Mucosa of rectum (tissue), 2 donors: ENCODE measurements at regions not wholly inside any gene's neighbourhood (a gene's known extent, or its start where the extent isn't known, plus 50 kb on each side); places are given as distances from the start of the nearest gene placed in this dataset.

Experiments
- H3K27ac ChIP-seq, 2 donors: one replicate each; pipeline ENCODE4 v1.7.0; 2013; ENCODE audit warnings: inconsistent platforms in 2 of 2, low read depth in 2 of 2, low read length in 2 of 2
- H3K27me3 ChIP-seq, 2 donors: one replicate each; pipeline ENCODE4 v1.7.0; 2013; ENCODE audit warnings: low read length in 2 of 2; ENCODE audit not compliant: control insufficient read depth in 2 of 2, insufficient read depth in 2 of 2
- H3K36me3 ChIP-seq, 2 donors: one replicate each; pipeline ENCODE4 v1.7.0; 2013; ENCODE audit warnings: low read length in 2 of 2; ENCODE audit not compliant: control insufficient read depth in 2 of 2, insufficient read depth in 2 of 2
- H3K4me1 ChIP-seq, 2 donors: one replicate each; pipeline ENCODE4 v1.7.0; 2013; ENCODE audit warnings: low read length in 2 of 2, mild to moderate bottlenecking in 1 of 2; ENCODE audit not compliant: control insufficient read depth in 2 of 2, insufficient read depth in 2 of 2
- H3K4me3 ChIP-seq, 2 donors: one replicate each; pipeline ENCODE4 v1.7.0; 2013; ENCODE audit warnings: low read length in 2 of 2
- H3K9ac ChIP-seq, 2 donors: one replicate each; pipeline ENCODE4 v1.7.0; 2013; ENCODE audit warnings: low read length in 2 of 2, low read depth in 1 of 2, mild to moderate bottlenecking in 1 of 2
- H3K9me3 ChIP-seq, 2 donors: one replicate each; pipeline ENCODE4 v1.7.0; 2013; ENCODE audit warnings: low read length in 2 of 2; ENCODE audit not compliant: control insufficient read depth in 2 of 2
- donor health status: healthy.
- donor health status: Normal muscosa, but diverticular disease.

- Histone ChIP-seq H3K4me3 (no peak overlapping the region), H3K27ac (no peak overlapping the region)
Observed at GRCh38 chr6:12586721-12587480, 129.7 kb upstream of the PHACTR1 start.

GRCh38 chr6:12590901-12591300 lies 125.7 kb upstream of the PHACTR1 start:
- H3K36me3 ChIP-seq = no peaks in the 10 kb centered on the region
- H3K27ac ChIP-seq = no peak overlapping the region
- H3K27me3 ChIP-seq = no peaks in the 10 kb centered on the region
- H3K9me3 ChIP-seq = no peaks in the 10 kb centered on the region
- no peak overlapping the region for H3K9ac ChIP-seq
- no peak overlapping the region for H3K4me3 ChIP-seq
- H3K4me1 ChIP-seq = no peaks in the 10 kb centered on the region

More at GRCh38 chr6:12586721-12587480, 129.7 kb upstream of the PHACTR1 start:
- no peaks in the 10 kb centered on the region for H3K4me1 ChIP-seq
- no peaks in the 10 kb centered on the region for H3K27me3 ChIP-seq
- H3K9ac ChIP-seq = no peak overlapping the region
- no peaks in the 10 kb centered on the region for H3K9me3 ChIP-seq
- H3K36me3 ChIP-seq = no peaks in the 10 kb centered on the region

GRCh38 chr6:12592634-12593033 lies 123.9 kb upstream of the PHACTR1 start:
- Histone ChIP-seq H3K9me3 (no peaks in the 10 kb centered on the region), H3K9ac (no peak overlapping the region), H3K4me1 (no peaks in the 10 kb centered on the region), H3K36me3 (no peaks in the 10 kb centered on the region), H3K4me3 (no peak overlapping the region), H3K27ac (no peak overlapping the region), H3K27me3 (no peaks in the 10 kb centered on the region)

GRCh38 chr6:12593771-12594529 lies 122.6 kb upstream of the PHACTR1 start:
- Histone ChIP-seq H3K4me1 (no peaks in the 10 kb centered on the region), H3K4me3 (no peak overlapping the region), H3K9ac (no peak overlapping the region), H3K27me3 (no peaks in the 10 kb centered on the region), H3K9me3 (no peaks in the 10 kb centered on the region), H3K27ac (no peak overlapping the region), H3K36me3 (no peaks in the 10 kb centered on the region)

- no peak overlapping the region for H3K4me3 ChIP-seq
- no peaks in the 10 kb centered on the region for H3K36me3 ChIP-seq
- no peaks in the 10 kb centered on the region for H3K27me3 ChIP-seq
- no peak overlapping the region for H3K9ac ChIP-seq
- H3K9me3 ChIP-seq = no peaks in the 10 kb centered on the region
- H3K4me1 ChIP-seq = no peaks in the 10 kb centered on the region
- H3K27ac ChIP-seq = no peak overlapping the region
Observed at GRCh38 chr6:12594530-12594893, 122.1 kb upstream of the PHACTR1 start.

- Histone ChIP-seq H3K27ac (no peak overlapping the region), H3K36me3 (no peaks in the 10 kb centered on the region), H3K9me3 (no peaks in the 10 kb centered on the region), H3K27me3 (no peaks in the 10 kb centered on the region), H3K4me3 (no peak overlapping the region), H3K9ac (no peak overlapping the region), H3K4me1 (no peaks in the 10 kb centered on the region)
Observed at GRCh38 chr6:12595161-12595811, 121.3 kb upstream of the PHACTR1 start.

- Histone ChIP-seq H3K27me3 (no peaks in the 10 kb centered on the region), H3K9me3 (no peaks in the 10 kb centered on the region), H3K9ac (no peak overlapping the region), H3K4me1 (no peaks in the 10 kb centered on the region), H3K27ac (no peak overlapping the region), H3K4me3 (no peak overlapping the region), H3K36me3 (no peaks in the 10 kb centered on the region)
Observed at GRCh38 chr6:12596731-12597130, 119.8 kb upstream of the PHACTR1 start.

- no peak overlapping the region for H3K4me3 ChIP-seq
- no peaks in the 10 kb centered on the region for H3K27me3 ChIP-seq
- no peaks in the 10 kb centered on the region for H3K36me3 ChIP-seq
- H3K9me3 ChIP-seq = no peaks in the 10 kb centered on the region
- no peaks in the 10 kb centered on the region for H3K4me1 ChIP-seq
- no peak overlapping the region for H3K27ac ChIP-seq
- no peak overlapping the region for H3K9ac ChIP-seq
Observed at GRCh38 chr6:12598919-12599318, 117.6 kb upstream of the PHACTR1 start.

- Histone ChIP-seq H3K9me3 (no peaks in the 10 kb centered on the region), H3K36me3 (no peaks in the 10 kb centered on the region), H3K9ac (no peak overlapping the region), H3K4me1 (no peaks in the 10 kb centered on the region), H3K27ac (no peak overlapping the region), H3K4me3 (no peak overlapping the region), H3K27me3 (no peaks in the 10 kb centered on the region)
Observed at GRCh38 chr6:12601881-12602280, 114.7 kb upstream of the PHACTR1 start.

GRCh38 chr6:12602342-12602741 lies 114.2 kb upstream of the PHACTR1 start:
- H3K4me1 ChIP-seq = no peaks in the 10 kb centered on the region
- H3K27ac ChIP-seq = no peak overlapping the region
- no peaks in the 10 kb centered on the region for H3K27me3 ChIP-seq
- no peak overlapping the region for H3K4me3 ChIP-seq
- no peaks in the 10 kb centered on the region for H3K36me3 ChIP-seq
- no peak overlapping the region for H3K9ac ChIP-seq
- no peaks in the 10 kb centered on the region for H3K9me3 ChIP-seq
